Ectodermal cell (in vitro differentiated cells): ENCODE measurements at regions not wholly inside any gene's neighbourhood (a gene's known extent, or its start where the extent isn't known, plus 50 kb on each side); places are given as distances from the start of the nearest gene placed in this dataset.

Experiments
- H3K27ac ChIP-seq: 2 replicates; pipeline ENCODE4 v1.7.0; 2013; ENCODE audit warnings: mild to moderate bottlenecking, low read depth, low read length; ENCODE audit not compliant: insufficient read depth, poor library complexity, severe bottlenecking
- H3K27me3 ChIP-seq: 2 replicates; pipeline ENCODE4 v1.7.0; 2013; ENCODE audit warnings: mild to moderate bottlenecking, low read length; ENCODE audit not compliant: insufficient read depth, control insufficient read depth, poor library complexity, severe bottlenecking
- H3K36me3 ChIP-seq: one replicate; pipeline ENCODE4 v1.7.0; 2013; ENCODE audit warnings: low read length; ENCODE audit not compliant: control insufficient read depth, insufficient read depth
- H3K4me1 ChIP-seq: one replicate; pipeline ENCODE4 v1.7.0; 2013; ENCODE audit warnings: low read length; ENCODE audit not compliant: control insufficient read depth, insufficient read depth
- H3K4me3 ChIP-seq: 2 replicates; pipeline ENCODE4 v1.7.0; 2013; ENCODE audit warnings: low read depth, low read length, control low read depth; ENCODE audit not compliant: insufficient read depth
- H3K9me3 ChIP-seq: 2 replicates; pipeline ENCODE4 v1.7.0; 2013; ENCODE audit warnings: mild to moderate bottlenecking, low read length, moderate library complexity; ENCODE audit not compliant: control insufficient read depth
- WGBS, 2 experiments: methylation state at CpG; one replicate each; pipeline ENCODE4 v1.1.7; 2013; ENCODE audit warnings: missing lambda C conversion rate in 2 of 2; 5-methylcytosine and 5-hydroxymethylcytosine counted together

DNA sequence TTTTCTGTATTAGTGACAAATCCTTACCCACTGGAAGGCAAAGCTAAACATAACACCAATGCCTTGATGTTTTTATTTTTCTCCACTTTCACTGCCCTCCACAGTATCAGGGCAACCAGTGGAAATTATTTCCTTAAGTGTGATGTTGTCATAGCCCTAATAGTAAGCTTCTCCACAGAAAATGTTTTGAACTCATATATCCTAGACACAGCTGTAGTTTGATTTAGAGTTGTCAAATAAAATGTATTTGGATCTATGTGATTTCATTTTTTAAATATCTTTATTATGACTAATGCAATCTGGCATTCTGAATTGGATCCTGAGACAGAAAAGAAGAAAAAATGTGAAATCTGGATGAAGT, 70.9 kb upstream of the UFL1 start:
- Histone ChIP-seq H3K9me3 (no peaks in the 10 kb centered on the region), H3K4me3 (no peak overlapping the region), H3K4me1 (peaks cover 11% of the 10 kb centered on the region), H3K36me3 (no peaks in the 10 kb centered on the region), H3K27ac (no peak overlapping the region), H3K27me3 (no peaks in the 10 kb centered on the region)

DNA sequence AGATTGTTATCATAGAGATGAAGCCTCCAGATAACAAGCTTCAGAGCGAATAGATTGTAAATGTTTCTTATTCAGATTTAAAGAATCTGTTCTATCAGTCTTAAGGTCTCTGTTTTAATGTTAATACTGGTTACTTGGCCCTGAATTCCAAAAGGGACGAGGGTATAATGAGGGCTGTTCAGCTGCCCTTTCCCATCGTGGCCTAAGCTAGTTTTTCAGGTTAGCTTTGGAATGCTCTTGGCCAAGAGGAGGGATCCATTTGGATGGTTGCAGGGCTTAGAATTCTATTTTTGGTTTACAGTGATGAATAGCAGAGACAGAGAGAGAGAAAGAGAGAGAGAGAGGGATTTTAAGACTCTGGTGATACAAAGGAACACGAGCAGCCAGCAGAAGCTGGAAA, 62.8 kb upstream of the UFL1 start:
- Histone ChIP-seq H3K36me3 (no peaks in the 10 kb centered on the region), H3K4me1 (no peaks in the 10 kb centered on the region), H3K9me3 (no peaks in the 10 kb centered on the region), H3K27me3 (no peaks in the 10 kb centered on the region), H3K27ac (no peak overlapping the region), H3K4me3 (no peak overlapping the region)
- 92 to 93% methylated on average over 4 of the region's 4 CpGs for WGBS, 2 experiments

DNA sequence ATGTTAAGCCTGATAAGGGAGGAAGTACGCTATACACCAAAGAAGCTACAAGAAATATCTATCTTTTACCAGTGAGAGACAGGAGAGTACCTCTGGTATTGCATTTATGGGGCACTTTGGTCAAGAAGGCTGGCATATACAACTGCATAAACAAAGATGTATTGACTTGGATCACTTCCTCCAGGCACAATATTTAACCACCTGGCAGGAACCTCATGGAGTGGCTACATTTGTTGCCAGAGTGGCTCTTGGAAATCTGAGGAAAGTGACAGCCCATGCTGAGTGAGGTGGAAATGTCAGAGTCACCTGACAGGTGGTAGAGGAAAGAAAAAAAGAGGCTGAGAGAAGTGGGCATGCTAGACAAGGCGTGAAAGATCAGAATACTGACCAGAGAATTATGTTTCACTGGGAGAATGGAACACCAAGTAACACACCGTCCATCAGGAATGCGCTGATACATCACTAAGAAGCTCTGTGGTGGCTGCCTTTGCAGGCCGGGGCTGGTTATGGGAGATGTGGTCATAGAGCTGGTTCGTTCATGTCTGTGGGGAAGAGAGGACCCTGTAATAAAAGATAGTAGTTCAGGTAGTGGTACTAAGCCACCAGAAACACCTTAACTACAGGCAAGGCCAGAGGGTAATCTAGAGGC, 61.4 kb upstream of the UFL1 start:
- WGBS, 2 experiments, result 93 to 97% methylated on average over 6 of the region's 6 CpGs
- H3K27me3 ChIP-seq, result no peaks in the 10 kb centered on the region
- H3K4me1 ChIP-seq, result no peaks in the 10 kb centered on the region
- H3K27ac ChIP-seq, result no peak overlapping the region
- no peak overlapping the region for H3K4me3 ChIP-seq
- no peaks in the 10 kb centered on the region for H3K9me3 ChIP-seq
- H3K36me3 ChIP-seq, result no peaks in the 10 kb centered on the region

DNA sequence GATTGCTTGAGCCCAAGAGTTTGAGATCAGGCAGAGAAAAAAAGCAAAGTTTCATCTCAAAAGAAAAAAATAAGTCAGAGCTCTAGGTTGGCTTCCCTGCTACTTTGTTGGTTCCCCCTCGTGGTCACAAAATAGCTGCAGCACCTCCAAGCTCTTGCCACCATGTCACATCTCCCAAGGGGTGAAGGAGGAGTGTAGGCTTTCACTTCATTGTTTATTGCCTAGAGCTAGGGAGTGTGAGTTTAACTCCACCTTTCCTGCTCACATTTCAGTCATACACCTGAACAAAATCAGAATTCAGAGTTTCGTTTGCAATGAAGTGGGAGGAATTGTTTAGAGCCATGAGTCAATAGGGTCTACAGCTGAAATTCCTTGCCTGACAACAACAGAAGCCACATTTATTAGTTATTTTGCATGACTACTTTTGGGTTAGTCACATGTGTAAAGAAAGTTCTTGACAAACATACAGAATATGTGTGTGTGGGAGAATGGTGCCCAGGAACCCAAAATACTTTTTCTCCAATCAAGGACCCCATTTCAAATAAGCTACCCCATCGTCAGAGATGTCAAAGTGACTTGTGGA, 56.2 kb upstream of the UFL1 start:
- Histone ChIP-seq H3K36me3 (no peaks in the 10 kb centered on the region), H3K27me3 (no peaks in the 10 kb centered on the region), H3K4me3 (no peak overlapping the region), H3K27ac (no peak overlapping the region), H3K9me3 (no peaks in the 10 kb centered on the region), H3K4me1 (no peaks in the 10 kb centered on the region)
- WGBS, 2 experiments, result 92 to 95% methylated on average over 2 to 3 of the region's 3 CpGs

DNA sequence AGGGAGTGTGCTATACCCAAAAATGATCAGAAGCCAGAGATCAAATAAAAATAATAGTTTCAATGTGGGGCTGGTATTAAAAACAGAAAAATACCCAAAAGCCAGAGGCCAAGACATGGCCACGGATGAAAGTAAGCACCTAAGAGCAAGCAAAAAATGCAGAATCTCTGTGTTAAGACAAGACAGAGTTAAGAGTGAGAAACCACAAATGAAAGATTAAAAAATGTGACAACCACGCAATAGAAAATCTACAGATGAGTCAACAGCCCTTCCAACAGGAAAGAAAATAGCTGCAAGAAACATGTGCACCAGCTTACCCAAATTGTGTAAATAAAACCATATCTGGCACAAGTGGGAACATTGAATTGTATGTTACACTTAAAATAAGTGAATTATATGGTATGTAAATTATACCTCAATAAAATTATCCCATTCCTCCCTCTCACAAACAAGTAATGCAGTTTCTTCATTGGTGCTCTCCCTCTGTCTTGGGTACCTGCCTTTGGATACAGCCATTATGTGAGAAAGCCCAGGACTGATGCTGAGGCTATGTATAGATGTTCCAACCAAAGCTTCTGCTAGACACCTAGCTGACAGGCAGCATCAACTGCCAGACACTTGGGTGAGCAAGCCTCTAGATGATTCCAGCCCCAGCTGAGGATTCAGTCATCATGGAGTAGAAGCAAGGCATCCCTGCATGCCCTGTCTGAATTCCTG, 55.3 kb upstream of the UFL1 start:
- H3K9me3 ChIP-seq, result no peaks in the 10 kb centered on the region
- no peak overlapping the region for H3K27ac ChIP-seq
- no peak overlapping the region for H3K4me3 ChIP-seq
- H3K36me3 ChIP-seq, result no peaks in the 10 kb centered on the region
- H3K4me1 ChIP-seq, result no peaks in the 10 kb centered on the region
- WGBS, 2 experiments, result 91 to 100% methylated on average over 2 of the region's 2 CpGs
- H3K27me3 ChIP-seq, result no peaks in the 10 kb centered on the region

DNA sequence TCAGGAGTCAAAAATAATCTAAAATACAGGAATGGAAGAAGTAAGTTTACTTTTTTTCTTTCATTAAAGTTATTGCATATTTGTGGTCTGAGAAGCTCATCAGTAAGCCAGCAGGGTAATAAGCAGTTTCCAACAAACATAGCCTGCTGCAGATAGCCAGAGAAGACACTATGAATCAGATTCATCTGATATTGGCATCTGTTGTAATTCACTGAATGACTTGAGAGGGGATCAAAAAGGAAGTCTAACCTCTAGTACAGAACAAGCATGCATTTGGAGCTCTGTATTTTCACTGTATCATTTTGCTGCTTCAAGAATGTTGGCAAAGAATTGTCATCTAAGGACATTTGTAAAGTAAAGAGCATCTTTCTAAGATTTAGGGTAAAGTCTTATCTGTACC, 53.8 kb upstream of the UFL1 start:
- Histone ChIP-seq H3K27ac (no peak overlapping the region), H3K4me3 (no peak overlapping the region), H3K27me3 (no peaks in the 10 kb centered on the region), H3K4me1 (no peaks in the 10 kb centered on the region), H3K9me3 (no peaks in the 10 kb centered on the region), H3K36me3 (no peaks in the 10 kb centered on the region)

DNA sequence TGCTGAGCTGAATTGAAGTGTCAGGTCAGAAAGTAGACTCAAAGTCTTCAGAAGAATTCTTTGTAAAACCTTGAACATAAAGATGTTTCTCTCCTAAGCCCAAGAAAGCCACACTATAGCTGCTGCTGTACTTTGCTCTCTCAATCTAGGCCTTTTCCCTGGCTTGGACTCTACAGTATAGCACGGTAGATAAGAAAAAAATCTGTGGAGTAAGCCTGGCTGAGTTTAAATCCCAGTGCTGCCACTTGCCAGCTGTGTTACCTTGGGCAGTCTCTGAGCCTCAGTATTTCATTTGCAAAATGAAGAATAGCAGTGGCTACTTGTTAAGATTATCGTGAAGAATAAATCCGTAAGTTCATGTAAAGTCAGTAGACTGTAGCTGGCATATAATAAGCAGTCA, 53.3 kb upstream of the UFL1 start:
- no peak overlapping the region for H3K27ac ChIP-seq
- WGBS, 2 experiments, result 90 to 92% methylated on average over 3 of the region's 3 CpGs
- no peaks in the 10 kb centered on the region for H3K4me1 ChIP-seq
- H3K36me3 ChIP-seq, result no peaks in the 10 kb centered on the region
- no peaks in the 10 kb centered on the region for H3K9me3 ChIP-seq
- no peaks in the 10 kb centered on the region for H3K27me3 ChIP-seq
- H3K4me3 ChIP-seq, result no peak overlapping the region

DNA sequence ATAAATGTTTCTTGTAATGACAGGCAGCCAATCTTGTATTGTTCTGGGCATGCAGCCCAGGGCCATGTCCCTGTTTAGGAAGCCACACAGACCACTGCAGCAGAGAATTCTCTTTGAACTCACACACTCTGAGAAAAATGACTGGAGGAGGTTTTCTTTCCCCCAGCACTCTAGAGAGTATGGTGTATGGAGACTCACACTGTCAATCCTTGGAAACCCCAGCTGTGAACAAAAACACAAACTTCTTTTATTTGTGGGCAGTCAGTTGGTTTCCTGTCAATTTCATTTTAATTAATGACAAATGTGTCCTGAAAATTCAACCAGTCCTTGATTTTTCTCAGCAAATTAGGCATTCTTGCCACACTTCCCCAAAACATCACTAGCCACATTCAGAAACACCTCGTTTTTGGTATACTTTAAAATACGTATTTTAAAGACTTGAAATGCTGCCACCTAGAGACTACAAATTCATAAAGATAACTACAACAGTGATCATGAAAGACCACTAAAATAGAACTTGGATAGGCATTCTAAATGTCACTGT, 52.9 kb upstream of the UFL1 start:
- no peak overlapping the region for H3K27ac ChIP-seq
- 38 to 55% methylated on average over 1 to 2 of the region's 2 CpGs for WGBS, 2 experiments
- H3K4me3 ChIP-seq, result no peak overlapping the region
- no peaks in the 10 kb centered on the region for H3K4me1 ChIP-seq
- no peaks in the 10 kb centered on the region for H3K9me3 ChIP-seq
- H3K36me3 ChIP-seq, result no peaks in the 10 kb centered on the region
- no peaks in the 10 kb centered on the region for H3K27me3 ChIP-seq

DNA sequence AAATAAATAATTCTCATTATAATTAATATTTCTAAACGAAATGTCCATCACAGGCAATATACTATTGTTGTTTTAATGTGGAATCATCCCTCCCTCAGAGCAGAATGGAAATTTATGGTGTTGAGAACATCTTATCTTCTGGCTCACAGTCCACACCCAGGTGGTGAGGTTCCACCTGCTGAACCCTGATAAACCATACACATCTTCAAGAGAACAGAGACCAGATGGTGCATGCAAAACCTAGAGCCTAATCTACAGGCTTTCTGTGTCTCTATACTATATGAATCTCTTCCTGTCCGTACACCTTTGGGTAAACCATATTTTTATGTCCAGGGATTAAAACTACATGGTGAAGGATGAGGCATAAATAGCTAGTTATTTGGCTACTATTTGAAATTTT, 52.3 kb upstream of the UFL1 start:
- no peaks in the 10 kb centered on the region for H3K9me3 ChIP-seq
- no peak overlapping the region for H3K27ac ChIP-seq
- no peaks in the 10 kb centered on the region for H3K36me3 ChIP-seq
- H3K4me3 ChIP-seq, result no peak overlapping the region
- H3K27me3 ChIP-seq, result no peaks in the 10 kb centered on the region
- 73% methylated on average over 1 of the region's 2 CpGs; no CpG with 5 or more reads in 1 of the 2 experiments for WGBS, 2 experiments
- no peaks in the 10 kb centered on the region for H3K4me1 ChIP-seq

DNA sequence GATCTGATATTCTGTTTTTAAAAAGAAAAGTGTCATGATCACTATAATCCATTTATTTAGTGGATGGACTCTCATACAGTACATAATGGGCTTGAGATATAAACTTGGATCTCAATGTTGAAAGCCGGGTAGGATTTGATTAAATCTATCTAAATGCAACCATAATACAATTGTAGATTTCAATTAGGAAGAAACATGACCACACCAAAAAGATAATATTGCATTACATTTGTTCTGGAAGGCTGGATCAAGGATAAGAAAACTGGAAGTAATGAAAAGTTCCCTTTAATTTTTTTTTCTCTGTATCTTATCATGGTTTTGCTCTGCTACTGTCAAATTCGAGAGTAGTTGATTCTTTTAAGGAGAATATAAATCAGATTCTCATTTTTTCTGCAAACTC, 51.3 kb upstream of the UFL1 start:
- no peaks in the 10 kb centered on the region for H3K4me1 ChIP-seq
- H3K36me3 ChIP-seq, result no peaks in the 10 kb centered on the region
- WGBS, 2 experiments, result 93% methylated on average over 2 of the region's 2 CpGs; no CpG with 5 or more reads in 1 of the 2 experiments
- H3K9me3 ChIP-seq, result no peaks in the 10 kb centered on the region
- no peak overlapping the region for H3K4me3 ChIP-seq
- H3K27ac ChIP-seq, result no peak overlapping the region
- no peaks in the 10 kb centered on the region for H3K27me3 ChIP-seq
